SU-DHL-6 (cell line): ENCODE measurements at regions not wholly inside any gene's neighbourhood (a gene's known extent, or its start where the extent isn't known, plus 50 kb on each side); places are given as distances from the start of the nearest gene placed in this dataset.

ENCODE experiments used
- H2AFZ ChIP-seq: fragments of 200-600 bp; sonication (generic); 2 replicates; pipeline ENCODE4 v1.6.1; 2014; ENCODE audit warnings: low read depth, mild to moderate bottlenecking, moderate library complexity, mixed read lengths, antibody characterized with exemption, low read length; ENCODE audit not compliant: severe bottlenecking
- H3F3A ChIP-seq: fragments of 200-600 bp; shearing (Covaris generic); 2 replicates; pipeline ENCODE4 v1.6.0; 2016; ENCODE audit warnings: antibody characterized with exemption, mild to moderate bottlenecking; ENCODE audit not compliant: insufficient read depth
- H3K27ac ChIP-seq: fragments of 200-600 bp; sonication (generic); 2 replicates; pipeline ENCODE4 v1.5.1; 2016; ENCODE audit warnings: low read depth, mild to moderate bottlenecking, low read length, moderate library complexity, mixed read lengths
- H3K27me3 ChIP-seq: fragments of 200-600 bp; sonication (generic), shearing (Covaris generic); 2 replicates; pipeline ENCODE4 v1.6.0; 2014; ENCODE audit warnings: mild to moderate bottlenecking, low read length
- H3K36me3 ChIP-seq: fragments of 200-600 bp; sonication (generic); 2 replicates; pipeline ENCODE4 v1.6.1; 2014; ENCODE audit warnings: mild to moderate bottlenecking, low read length, mixed read lengths
- H3K4me2 ChIP-seq: fragments of 300-600, 200-600 bp; shearing (Covaris generic), sonication (generic); 2 replicates; pipeline ENCODE4 v1.6.0; 2014; ENCODE audit warnings: low read length, low read depth, mild to moderate bottlenecking; ENCODE audit not compliant: poor library complexity, severe bottlenecking
- H3K4me3 ChIP-seq: fragments of 200-600 bp; sonication (generic); 2 replicates; pipeline ENCODE4 v1.5.1; 2014; ENCODE audit warnings: antibody characterized with exemption, low read length, mild to moderate bottlenecking, mixed read lengths; ENCODE audit not compliant: insufficient read depth, poor library complexity, severe bottlenecking
- H3K79me2 ChIP-seq: fragments of 200-600 bp; sonication (generic); 2 replicates; pipeline ENCODE4 v1.6.1; 2014; ENCODE audit warnings: mild to moderate bottlenecking, low read length, moderate library complexity; ENCODE audit not compliant: insufficient read depth
- H3K9ac ChIP-seq: fragments of 200-600 bp; sonication (generic); 2 replicates; pipeline ENCODE4 v1.7.0; 2014; ENCODE audit warnings: mild to moderate bottlenecking, low read length
- H3K9me2 ChIP-seq: fragments of 200-600 bp; sonication (generic); replicated peaks from 2 replicates; pipeline ENCODE4 v1.6.1; 2014; ENCODE audit warnings: low read length; ENCODE audit not compliant: insufficient read depth
- H3K9me3 ChIP-seq: fragments of 200-600 bp; sonication (generic); 2 replicates; pipeline ENCODE4 v1.6.1; 2014; ENCODE audit warnings: low read length, mixed read lengths; ENCODE audit not compliant: insufficient read depth
- H4K20me1 ChIP-seq: fragments of 200-600 bp; sonication (generic); 2 replicates; pipeline ENCODE4 v1.6.1; 2014; ENCODE audit warnings: low read depth, mild to moderate bottlenecking, antibody characterized with exemption, low read length, moderate library complexity, mixed read lengths
- CTCF ChIP-seq: fragments of 200-600 bp; sonication (generic); IDR thresholded peaks from one replicate; pipeline ENCODE4 v1.5.1; 2017; ENCODE audit warnings: antibody characterized with exemption, mild to moderate bottlenecking, low read length, moderate library complexity; ENCODE audit not compliant: insufficient read depth, poor library complexity, severe bottlenecking
- EZH2phosphoT487 ChIP-seq: fragments of 200-600 bp; sonication (generic), shearing (Covaris generic); conservative IDR thresholded peaks from 2 replicates; pipeline ENCODE4 v1.6.1; 2018; ENCODE audit warnings: mild to moderate bottlenecking, antibody characterized with exemption, low read length, moderate library complexity, mixed read lengths

GRCh38 chr6:10217111-10217510 is 197.8 kb downstream of the TFAP2A start:
- TF ChIP-seq EZH2phosphoT487 (no peak), CTCF (no peak)
- Histone ChIP-seq H3K9ac (no peak overlapping the region), H4K20me1 (no peaks in the 10 kb centered on the region), H3K4me3 (no peak overlapping the region), H3K9me2 (0 out of 2 replicates have a peak, but pooled peaks cover 3% of the 10 kb centered on the region), H3K9me3 (no peaks in the 10 kb centered on the region), H3K27ac (no peak overlapping the region), H3K36me3 (no peaks in the 10 kb centered on the region), H3K79me2 (no peaks in the 10 kb centered on the region), H3K4me2 (no peak overlapping the region), H3K27me3 (0 out of 2 replicates have a peak, but pooled peaks cover 3% of the 10 kb centered on the region), H3F3A (no peaks in the 10 kb centered on the region), H2AFZ (no peak overlapping the region)

- H3K4me2 ChIP-seq: no peak overlapping the region
- no peaks in the 10 kb centered on the region for H3K9me3 ChIP-seq
- no peak for TF ChIP-seq CTCF
- TF ChIP-seq EZH2phosphoT487: no peak
- no peaks in the 10 kb centered on the region for H4K20me1 ChIP-seq
- no peak overlapping the region for H3K4me3 ChIP-seq
- H3K79me2 ChIP-seq: no peaks in the 10 kb centered on the region
- H3K36me3 ChIP-seq: no peaks in the 10 kb centered on the region
- 0 out of 2 replicates have a peak, but pooled peaks cover 3% of the 10 kb centered on the region for H3K9me2 ChIP-seq
- no peak overlapping the region for H3K9ac ChIP-seq
- no peaks in the 10 kb centered on the region for H3F3A ChIP-seq
- H2AFZ ChIP-seq: no peak overlapping the region
- no peak overlapping the region for H3K27ac ChIP-seq
- H3K27me3 ChIP-seq: 0 out of 2 replicates have a peak, but pooled peaks cover 3% of the 10 kb centered on the region
Observed at GRCh38 chr6:10215326-10216110, 199.4 kb downstream of the TFAP2A start.

GRCh38 chr6:10210052-10210451 is 204.8 kb downstream of the TFAP2A start:
- TF ChIP-seq CTCF (no peak), EZH2phosphoT487 (no peak)
- Histone ChIP-seq H4K20me1 (no peaks in the 10 kb centered on the region), H3K27me3 (no peaks in the 10 kb centered on the region), H3K79me2 (no peaks in the 10 kb centered on the region), H3K9me3 (no peaks in the 10 kb centered on the region), H3K9ac (no peak overlapping the region), H3K4me3 (no peak overlapping the region), H3K36me3 (no peaks in the 10 kb centered on the region), H2AFZ (no peak overlapping the region), H3K27ac (no peak overlapping the region), H3K9me2 (no peaks in the 10 kb centered on the region), H3F3A (no peaks in the 10 kb centered on the region), H3K4me2 (no peak overlapping the region)
